ENCODE measurements at regions not wholly inside any gene's neighbourhood (a gene's known extent, or its start where the extent isn't known, plus 50 kb on each side); places are given as distances from the start of the nearest gene placed in this dataset.

DNA sequence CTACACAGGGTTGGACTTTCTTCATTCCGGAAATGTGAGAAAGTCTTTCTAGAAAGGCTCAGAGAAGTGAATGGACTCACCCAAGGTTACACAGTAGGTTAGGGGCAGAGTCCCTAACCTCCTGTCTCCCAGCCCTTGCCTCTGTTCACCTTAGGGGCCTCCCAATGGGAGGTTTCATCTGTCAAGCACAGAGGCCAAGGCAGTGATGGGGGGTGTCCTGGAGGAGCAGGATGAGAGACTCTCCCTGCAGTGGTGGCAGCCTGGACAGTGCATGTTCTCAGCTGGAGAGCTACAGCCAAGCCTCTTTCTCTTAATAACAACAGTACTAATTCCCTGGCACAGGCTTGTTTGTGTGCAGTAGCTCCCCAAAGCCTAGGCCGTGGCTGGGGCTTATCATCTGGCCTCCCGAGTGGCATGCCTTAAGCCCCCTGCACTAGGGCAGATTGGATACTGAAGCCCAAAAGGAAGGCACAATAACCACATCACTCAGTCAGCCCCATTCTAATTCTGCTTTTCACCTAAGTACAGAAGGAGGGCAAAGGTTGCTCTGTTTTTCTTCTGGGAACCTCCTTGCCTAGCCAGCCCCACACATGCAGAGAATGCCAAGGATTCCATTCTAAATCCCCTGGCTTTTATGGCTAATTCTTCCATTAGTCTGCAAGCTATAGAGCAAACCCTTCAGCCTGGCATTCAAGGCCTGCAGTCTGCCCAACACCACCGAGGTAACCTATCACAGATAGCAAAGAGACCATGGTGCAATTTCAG lies 50.2 kb upstream of the XPA start:
- no peak for DNase-seq

DNA sequence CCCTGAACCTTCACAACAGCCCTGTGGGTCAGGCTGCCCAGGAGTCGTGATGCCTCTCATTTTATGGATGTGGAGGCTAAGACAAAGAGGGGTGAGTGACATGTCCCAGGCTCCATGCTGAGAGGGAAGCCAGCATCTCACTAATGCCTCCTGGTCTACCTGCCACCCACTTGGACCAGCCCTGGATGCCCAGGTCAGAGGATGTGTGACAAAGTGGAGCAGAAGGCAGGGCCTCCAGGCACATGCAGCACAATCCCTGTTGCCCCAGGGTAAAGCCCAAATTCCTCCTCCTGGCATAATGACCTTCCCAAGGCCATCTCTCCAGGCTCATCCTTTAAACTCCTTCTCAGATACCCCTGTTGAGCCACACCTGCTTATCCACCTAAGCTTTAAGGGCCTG lies 51.4 kb upstream of the XPA start:
- no peak for DNase-seq

DNA sequence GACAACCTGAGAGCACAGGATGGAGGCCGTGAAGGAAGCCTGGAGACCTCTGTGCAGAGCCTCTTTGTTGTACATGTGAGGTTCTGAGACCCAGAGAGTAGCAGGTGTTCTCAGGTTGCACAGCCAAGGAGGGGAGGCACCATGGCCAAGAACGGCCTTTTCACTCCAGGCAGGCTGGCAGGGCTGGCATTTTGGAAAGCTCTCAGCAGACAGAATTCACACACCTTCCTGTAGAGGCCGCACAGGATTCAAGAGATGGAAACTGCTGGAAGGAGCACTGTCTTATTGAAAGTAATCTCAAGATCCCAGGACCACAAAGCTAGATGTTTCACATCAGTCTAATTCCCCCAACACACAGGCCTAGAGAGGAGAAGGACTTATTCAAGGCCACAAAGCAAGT lies 52.8 kb upstream of the XPA start:
- no peak for DNase-seq

DNA sequence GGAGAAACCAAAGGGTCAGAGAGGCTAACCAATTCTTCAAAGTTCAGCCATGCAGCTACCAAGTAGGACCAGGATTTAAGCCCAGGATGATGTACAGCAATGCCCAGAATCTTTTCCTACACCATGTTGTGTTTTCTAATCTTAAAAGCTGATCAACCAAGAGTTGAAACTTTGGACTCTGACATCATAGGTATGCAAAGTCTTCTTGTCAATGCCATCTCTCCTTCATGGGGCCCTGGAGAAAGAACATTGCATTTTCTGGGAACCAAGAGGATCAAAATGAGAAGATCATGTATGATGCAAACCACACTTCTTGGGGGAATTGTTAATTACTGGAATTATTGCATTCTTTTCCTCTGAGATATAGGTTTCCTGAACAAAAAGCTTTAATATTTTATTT lies 54.4 kb upstream of the XPA start:
- DNase-seq, result no peak

GRCh38 chr9:97752274-97752673 lies 55.1 kb upstream of the XPA start:
- no peak for DNase-seq

- no peak for DNase-seq
Measured at GRCh38 chr9:97753364-97753763, 56.2 kb upstream of the XPA start.

GRCh38 chr9:97753975-97754374 lies 56.8 kb upstream of the XPA start:
- DNase-seq, result no peak

DNA sequence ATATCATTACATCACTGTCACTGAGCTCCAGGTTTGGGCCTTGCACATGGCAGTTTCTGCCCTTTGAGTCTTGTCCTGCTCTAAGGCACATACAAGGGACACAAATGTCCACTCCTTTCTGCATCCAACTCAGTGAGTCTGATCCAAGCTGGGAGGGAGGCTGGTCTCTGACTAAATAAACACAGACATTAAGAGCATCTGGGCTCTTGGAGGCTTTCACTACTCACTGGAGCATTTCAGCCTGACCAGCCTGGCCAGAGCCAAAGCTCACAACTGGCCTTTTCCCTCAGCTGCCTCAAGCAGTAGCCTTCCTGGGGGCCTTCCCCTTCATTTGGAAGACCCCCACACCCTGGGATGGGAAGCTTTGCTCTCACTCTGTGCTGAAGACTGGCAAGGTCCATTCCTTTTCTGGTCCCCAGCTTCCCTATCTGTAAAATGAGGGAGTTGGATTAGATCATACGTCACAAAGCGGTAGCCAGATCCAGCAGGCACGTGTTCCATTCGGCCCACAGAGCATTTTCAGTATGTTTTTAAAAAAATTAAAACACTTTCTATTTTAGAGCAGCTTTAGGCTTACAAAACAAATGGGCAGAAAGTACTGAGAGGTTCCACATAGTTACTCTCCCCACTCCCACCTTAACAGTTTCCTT lies 58.6 kb upstream of the XPA start:
- DNase-seq, result no peak

DNA sequence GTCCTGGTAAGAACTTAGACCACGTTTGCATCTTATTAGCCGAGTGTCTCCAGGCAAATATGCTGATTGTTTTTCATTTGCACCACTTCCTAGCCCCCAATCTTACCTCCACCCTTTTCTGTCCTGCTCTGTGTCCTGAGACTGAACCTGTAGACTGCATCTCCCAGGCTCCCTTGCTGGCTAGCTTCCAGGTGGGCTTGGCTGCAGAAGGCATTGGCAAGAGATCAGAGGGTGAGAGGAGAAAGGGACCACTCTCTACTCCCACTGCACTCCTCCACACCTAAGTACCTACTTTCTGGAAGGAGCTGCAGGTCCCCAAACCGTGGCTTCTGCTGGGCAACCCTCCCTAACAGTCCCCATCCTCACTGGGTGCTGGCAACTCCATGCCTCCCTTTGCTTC lies 59.9 kb upstream of the XPA start:
- no peak for DNase-seq

GRCh38 chr9:97758334-97758916 lies 61.3 kb upstream of the XPA start:
- no peak for DNase-seq

DNA sequence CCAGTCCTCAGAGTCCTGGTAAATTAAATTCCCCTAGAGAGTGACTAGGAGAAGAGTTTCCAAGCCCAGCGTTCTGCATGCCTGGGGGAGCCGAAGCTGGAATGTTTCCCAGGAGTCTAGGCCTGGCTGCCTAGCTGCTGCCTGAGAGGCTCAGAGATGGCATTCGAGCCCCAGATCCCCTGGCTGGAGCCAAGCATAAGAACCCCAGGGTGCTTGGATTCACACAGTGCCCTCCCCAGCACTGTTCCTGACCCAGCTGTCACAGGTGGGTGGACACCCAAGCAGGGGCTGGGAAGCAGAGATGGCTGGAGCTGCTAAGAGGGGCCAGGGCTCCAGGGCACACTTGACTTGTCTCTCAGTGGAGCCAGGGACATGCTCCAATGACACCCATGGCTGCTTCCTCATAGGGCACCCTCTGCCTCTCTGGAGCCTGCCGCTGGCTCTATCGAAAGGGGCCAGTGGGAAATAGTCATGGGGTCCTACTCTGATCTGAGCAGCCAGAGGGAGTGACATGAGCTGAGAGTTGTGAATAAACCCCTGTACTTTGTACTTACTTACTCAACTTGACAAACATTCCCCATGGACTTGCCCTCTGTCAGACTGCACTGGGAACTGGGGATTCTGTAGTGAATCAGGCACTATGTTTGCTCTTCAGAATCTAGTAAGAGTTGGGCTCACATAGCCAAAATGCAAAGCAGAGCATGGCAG lies 62.6 kb upstream of the XPA start:
- no peak for DNase-seq

DNA sequence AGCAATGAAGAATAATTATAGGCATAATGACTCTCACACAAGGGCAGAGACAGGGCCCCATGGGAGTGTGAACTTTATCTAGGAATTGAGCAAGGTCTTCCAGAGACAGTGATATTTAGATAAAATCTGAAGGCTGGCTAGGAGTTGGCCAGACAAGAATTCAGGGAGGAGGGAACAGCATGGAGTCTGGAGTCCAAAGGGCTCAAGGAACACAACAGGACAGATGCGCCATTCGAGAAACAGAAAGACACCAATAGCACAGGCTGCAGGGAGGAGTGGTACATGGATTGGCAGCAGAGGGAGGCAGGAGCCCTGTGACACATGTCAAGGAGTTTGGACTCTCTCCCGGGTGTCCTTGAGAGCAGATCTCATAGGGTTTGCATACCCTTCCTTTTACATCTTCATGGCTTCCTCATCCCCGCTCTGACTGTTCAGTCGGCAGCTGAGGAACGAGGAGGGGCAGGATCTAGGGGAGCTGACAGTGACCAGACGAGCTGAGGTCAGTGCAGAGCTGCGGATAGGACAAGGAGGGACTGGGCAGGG lies 64.0 kb upstream of the XPA start:
- DNase-seq, result no peak

GRCh38 chr9:97761879-97762278 lies 64.7 kb upstream of the XPA start:
- DNase-seq, result no peak

DNA sequence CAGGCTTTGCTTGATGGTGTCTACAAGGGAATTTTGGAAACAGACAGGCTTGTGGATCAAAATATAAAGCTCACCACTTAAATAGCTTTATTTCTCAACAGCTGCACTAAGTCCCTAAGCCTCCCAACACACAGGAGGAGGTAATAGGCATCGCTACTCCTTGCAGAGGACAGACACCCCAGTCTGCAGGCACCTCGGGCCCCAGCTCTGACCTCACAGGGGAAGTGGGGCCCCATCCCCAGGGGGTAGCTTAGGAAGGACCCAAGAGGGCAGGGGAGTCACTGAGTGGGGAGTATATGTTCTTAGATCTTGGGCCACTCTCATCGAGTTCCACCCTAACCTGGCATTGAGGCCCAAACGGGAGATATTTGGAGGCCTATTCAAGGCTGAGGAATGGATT lies 66.7 kb upstream of the XPA start:
- no peak for DNase-seq

DNA sequence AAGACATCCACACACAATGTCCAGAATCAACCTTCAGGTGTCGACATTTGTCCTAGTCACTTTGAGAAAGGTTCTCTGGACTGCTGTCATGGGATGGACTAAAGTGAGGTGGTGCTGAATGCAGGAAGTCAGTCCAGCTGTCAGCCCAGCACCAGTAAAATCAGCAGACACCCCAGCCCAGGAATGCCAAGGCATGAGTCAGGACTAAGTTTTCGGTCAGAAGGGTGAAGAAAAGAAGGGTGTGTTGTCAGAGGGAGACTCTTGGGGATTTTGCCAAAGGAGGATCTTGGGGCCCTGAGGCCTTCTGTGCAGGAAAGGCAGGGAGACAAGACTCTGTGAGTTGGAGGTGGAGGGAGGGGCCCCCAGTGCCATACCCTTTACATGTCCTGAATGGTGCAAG lies 69.0 kb upstream of the XPA start:
- DNase-seq, result no peak

GRCh38 chr9:97766610-97767009 lies 69.5 kb upstream of the XPA start:
- no peak for DNase-seq

GRCh38 chr9:97767891-97768290 lies 70.8 kb upstream of the XPA start:
- no peak for DNase-seq

DNA sequence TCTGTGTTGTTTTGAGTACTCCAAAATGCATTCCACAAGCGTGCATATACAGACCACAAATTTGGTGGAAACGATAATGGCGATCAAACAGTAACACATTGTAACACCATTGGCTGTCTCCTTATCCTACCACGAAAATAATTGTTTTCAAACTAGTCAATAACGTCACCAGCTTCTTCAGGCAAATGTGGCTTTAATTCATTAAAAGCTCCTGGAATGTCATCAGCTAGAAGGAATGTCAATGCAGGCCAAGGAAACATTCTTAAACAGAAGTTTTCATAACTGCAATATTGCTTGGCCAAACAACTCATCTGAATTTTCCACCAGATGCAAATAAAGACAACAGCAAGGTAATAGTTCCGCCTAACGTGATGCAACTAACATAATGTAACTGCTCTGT lies 71.6 kb upstream of the XPA start:
- DNase-seq, result no peak

DNA sequence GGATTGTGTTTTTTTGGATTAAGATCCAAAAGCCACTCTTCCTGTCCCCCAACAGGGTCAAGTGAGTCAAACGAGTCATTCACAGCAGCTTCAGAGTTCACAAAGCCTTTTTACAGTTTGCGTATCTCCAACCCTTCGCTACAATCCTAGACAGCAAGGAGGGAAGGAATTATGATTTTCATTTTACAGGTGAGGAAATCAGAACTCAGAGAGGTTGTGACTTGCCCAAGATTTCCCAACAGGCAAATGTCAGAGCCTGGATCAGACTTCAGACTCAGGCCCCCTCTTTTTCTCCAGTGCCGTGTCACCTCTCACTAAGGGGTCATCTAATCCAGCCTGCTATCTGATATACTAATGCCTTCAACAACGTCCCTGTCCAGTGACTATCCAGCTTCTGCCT lies 72.1 kb upstream of the XPA start:
- no peak for DNase-seq

- DNase-seq, result no peak
Measured at GRCh38 chr9:97770808-97771372, 73.8 kb upstream of the XPA start.

- DNase-seq, result no peak
Measured at GRCh38 chr9:97771641-97772040, 74.5 kb upstream of the XPA start.

DNA sequence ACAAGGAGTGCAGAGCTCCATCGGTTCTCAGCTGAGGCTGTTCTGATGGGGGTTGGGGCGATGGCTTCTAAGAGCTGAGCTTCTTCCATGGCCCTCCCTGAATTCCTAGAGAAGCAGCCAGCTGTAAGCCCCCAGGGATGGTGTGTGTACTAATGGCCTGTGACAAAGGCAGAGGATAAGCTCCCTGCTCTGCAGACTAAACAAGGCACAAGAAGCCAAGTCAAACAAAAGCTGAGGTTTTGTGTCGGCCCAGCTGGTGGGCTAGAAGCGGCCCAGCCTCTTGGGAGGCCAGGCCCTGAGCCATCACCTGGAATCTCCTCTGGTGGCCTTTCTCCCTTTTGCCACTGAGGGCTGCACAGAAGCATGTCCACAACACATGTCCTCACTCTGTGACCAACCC lies 75.0 kb upstream of the XPA start:
- DNase-seq, result no peak

DNA sequence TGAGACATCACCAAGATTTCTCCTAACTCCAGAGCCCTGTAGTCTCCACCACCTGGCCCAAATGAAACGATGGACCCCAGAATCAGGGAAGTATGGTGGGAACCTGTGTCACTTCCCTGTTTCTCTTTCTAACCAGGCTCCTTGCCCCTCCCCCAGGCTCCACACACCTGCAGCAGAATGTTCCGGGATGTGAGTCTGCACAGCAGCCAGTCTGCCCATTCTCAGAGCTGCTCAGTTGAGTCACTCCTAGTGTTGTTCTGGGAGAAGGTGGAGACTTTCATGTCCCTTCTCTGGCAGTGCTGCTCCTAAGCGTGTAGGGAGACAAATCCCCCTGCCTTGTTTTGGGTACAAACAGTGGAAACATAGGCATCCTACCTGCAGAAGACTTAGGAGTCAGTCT lies 76.0 kb upstream of the XPA start:
- no peak for DNase-seq

Measured in femur (tissue), 1 donor.